OCI-LY3 (cell line): ENCODE measurements at regions not wholly inside any gene's neighbourhood (a gene's known extent, or its start where the extent isn't known, plus 50 kb on each side); places are given as distances from the start of the nearest gene placed in this dataset.

Source experiments
- EZH2phosphoT487 ChIP-seq: fragments of 200-600 bp; shearing (Covaris generic); IDR thresholded peaks from 2 replicates; pipeline ENCODE4 v1.6.1; 2018; ENCODE audit warnings: antibody characterized with exemption, mixed run types, low read depth
- TF ChIP-seq, protein P1 (sequence below): fragments of 200-600, 300-600 bp; sonication (generic); IDR thresholded peaks from 2 replicates; pipeline ENCODE4 v1.5.1; 2014; ENCODE audit warnings: antibody characterized with exemption, low read length, low read depth

DNA sequence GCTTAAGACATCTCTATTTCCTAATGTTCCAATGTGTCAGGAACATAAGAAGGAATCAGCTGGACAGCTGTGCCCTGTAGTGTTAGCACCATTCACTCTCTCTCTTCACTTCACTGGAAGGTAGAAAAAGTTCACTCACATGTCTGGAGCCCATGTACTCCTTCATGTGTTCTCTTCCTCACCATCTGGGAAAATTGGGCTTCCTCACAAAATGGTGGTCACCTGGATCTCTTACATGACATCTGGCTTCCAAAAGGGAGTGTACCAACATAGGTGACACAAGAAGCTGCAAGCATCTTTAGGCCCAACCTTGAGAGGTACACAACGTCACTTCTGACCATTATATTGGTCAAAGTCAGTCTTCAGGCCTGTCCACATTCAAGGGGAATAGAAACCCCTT, 882.6 kb downstream of the LTN1 start:
- TF ChIP-seq, protein P1, sequence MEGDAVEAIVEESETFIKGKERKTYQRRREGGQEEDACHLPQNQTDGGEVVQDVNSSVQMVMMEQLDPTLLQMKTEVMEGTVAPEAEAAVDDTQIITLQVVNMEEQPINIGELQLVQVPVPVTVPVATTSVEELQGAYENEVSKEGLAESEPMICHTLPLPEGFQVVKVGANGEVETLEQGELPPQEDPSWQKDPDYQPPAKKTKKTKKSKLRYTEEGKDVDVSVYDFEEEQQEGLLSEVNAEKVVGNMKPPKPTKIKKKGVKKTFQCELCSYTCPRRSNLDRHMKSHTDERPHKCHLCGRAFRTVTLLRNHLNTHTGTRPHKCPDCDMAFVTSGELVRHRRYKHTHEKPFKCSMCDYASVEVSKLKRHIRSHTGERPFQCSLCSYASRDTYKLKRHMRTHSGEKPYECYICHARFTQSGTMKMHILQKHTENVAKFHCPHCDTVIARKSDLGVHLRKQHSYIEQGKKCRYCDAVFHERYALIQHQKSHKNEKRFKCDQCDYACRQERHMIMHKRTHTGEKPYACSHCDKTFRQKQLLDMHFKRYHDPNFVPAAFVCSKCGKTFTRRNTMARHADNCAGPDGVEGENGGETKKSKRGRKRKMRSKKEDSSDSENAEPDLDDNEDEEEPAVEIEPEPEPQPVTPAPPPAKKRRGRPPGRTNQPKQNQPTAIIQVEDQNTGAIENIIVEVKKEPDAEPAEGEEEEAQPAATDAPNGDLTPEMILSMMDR, result no peak
- TF ChIP-seq EZH2phosphoT487, result no peak
